Neuronal stem cell (in vitro differentiated cells): ENCODE measurements at regions not wholly inside any gene's neighbourhood (a gene's known extent, or its start where the extent isn't known, plus 50 kb on each side); places are given as distances from the start of the nearest gene placed in this dataset.

ENCODE experiments used
- DNase-seq: peaks from one replicate; pipeline ENCODE4 v3.0.0-alpha.2; 2013; ENCODE audit warnings: low spot score
- H2AFZ ChIP-seq: one replicate; pipeline ENCODE4 v1.6.1; 2013; ENCODE audit warnings: mild to moderate bottlenecking, low read length, inconsistent platforms
- H2AK5ac ChIP-seq: 2 replicates; pipeline ENCODE4 v1.6.1; 2013; ENCODE audit warnings: low read depth, mild to moderate bottlenecking, inconsistent platforms, low read length, moderate library complexity, mixed read lengths
- H2BK120ac ChIP-seq: 2 replicates; pipeline ENCODE4 v1.6.1; 2013; ENCODE audit warnings: low read depth, mild to moderate bottlenecking, inconsistent platforms, low read length, moderate library complexity, mixed read lengths
- H2BK12ac ChIP-seq: one replicate; pipeline ENCODE4 v1.6.1; 2013; ENCODE audit warnings: low read length, inconsistent platforms
- H2BK15ac ChIP-seq: 2 replicates; pipeline ENCODE4 v1.6.1; 2013; ENCODE audit warnings: mild to moderate bottlenecking, low read length, inconsistent platforms, mixed read lengths
- H2BK5ac ChIP-seq: one replicate; pipeline ENCODE4 v1.6.1; 2013; ENCODE audit warnings: inconsistent platforms, mild to moderate bottlenecking, low read length, moderate library complexity
- H3K14ac ChIP-seq: one replicate; pipeline ENCODE4 v1.6.1; 2013; ENCODE audit warnings: low read length, inconsistent platforms
- H3K18ac ChIP-seq: 2 replicates; pipeline ENCODE4 v1.6.1; 2013; ENCODE audit warnings: low read length, inconsistent platforms
- H3K23ac ChIP-seq: 2 replicates; pipeline ENCODE4 v1.6.1; 2013; ENCODE audit warnings: low read depth, mild to moderate bottlenecking, mixed read lengths, low read length, inconsistent platforms; ENCODE audit not compliant: poor library complexity
- H3K27ac ChIP-seq: replicated peaks from 3 replicates; pipeline ENCODE4 v1.5.1; 2013; ENCODE audit warnings: low read length, inconsistent platforms
- H3K27me3 ChIP-seq, 3 experiments: 2 replicates each; pipeline ENCODE4 v1.6.1; 2013; ENCODE audit warnings: low read length in 3 of 3, mild to moderate bottlenecking in 2 of 3, inconsistent platforms in 1 of 3, low read depth in 1 of 3, mixed read lengths in 1 of 3, moderate library complexity in 1 of 3; ENCODE audit not compliant: control insufficient read depth in 3 of 3, insufficient read depth in 3 of 3
- H3K36me3 ChIP-seq, 2 donors: replicated peaks in 1 of 2; 2 replicates each; pipeline ENCODE4 v1.6.1; 2013; ENCODE audit warnings: low read length in 2 of 2; ENCODE audit not compliant: control insufficient read depth in 2 of 2, insufficient read depth in 2 of 2
- H3K4ac ChIP-seq: 2 replicates; pipeline ENCODE4 v1.6.1; 2013; ENCODE audit warnings: inconsistent platforms, mild to moderate bottlenecking, low read length, moderate library complexity
- H3K4me1 ChIP-seq, 2 donors: 1 replicate in 1 of 2; 2 replicates in 1 of 2; pipeline ENCODE4 v1.6.1; 2013; ENCODE audit warnings: low read length in 2 of 2, low read depth in 1 of 2; ENCODE audit not compliant: control insufficient read depth in 2 of 2, insufficient read depth in 1 of 2
- H3K4me2 ChIP-seq: one replicate; pipeline ENCODE4 v1.6.1; 2013; ENCODE audit warnings: mild to moderate bottlenecking, low read length, inconsistent platforms; ENCODE audit not compliant: insufficient read depth, poor library complexity, severe bottlenecking
- H3K4me3 ChIP-seq, 2 donors: 2 replicates each; pipeline ENCODE4 v1.5.1; 2013; ENCODE audit warnings: low read length in 2 of 2, mild to moderate bottlenecking in 2 of 2, inconsistent platforms in 1 of 2, moderate library complexity in 1 of 2
- H3K79me1 ChIP-seq: one replicate; pipeline ENCODE4 v1.6.1; 2013; ENCODE audit warnings: low read depth, mild to moderate bottlenecking, inconsistent platforms, low read length, moderate library complexity
- H3K9ac ChIP-seq: one replicate; pipeline ENCODE4 v1.6.1; 2013; ENCODE audit warnings: mild to moderate bottlenecking, low read depth, low read length, inconsistent platforms; ENCODE audit not compliant: poor library complexity
- H3K9me3 ChIP-seq, 2 donors: replicated peaks in 1 of 2; 2 replicates each; pipeline versions ENCODE3 to v1.6.1; 2013; ENCODE audit warnings: low read length in 2 of 2, mild to moderate bottlenecking in 2 of 2, inconsistent platforms in 1 of 2, low read depth in 1 of 2, mixed read lengths in 1 of 2, moderate library complexity in 1 of 2; ENCODE audit not compliant: control insufficient read depth in 2 of 2, insufficient read depth in 1 of 2
- H4K8ac ChIP-seq: one replicate; pipeline ENCODE4 v1.6.1; 2013; ENCODE audit warnings: low read depth, mild to moderate bottlenecking, inconsistent platforms, low read length, moderate library complexity
- H4K91ac ChIP-seq: one replicate; pipeline ENCODE4 v1.6.1; 2013; ENCODE audit warnings: low read length, low read depth, mild to moderate bottlenecking, inconsistent platforms; ENCODE audit not compliant: poor library complexity
- whole genome bisulfite sequencing, 2 donors: extraction: QIAGEN DNeasy Blood & Tissue Kit; methylation state at CpG; one replicate each; pipeline ENCODE4 v1.1.7; 2013; ENCODE audit warnings: missing lambda C conversion rate in 2 of 2, mixed read lengths in 1 of 2; ENCODE audit not compliant: insufficient read length in 2 of 2, insufficient replicate concordance in 1 of 2; ENCODE audit errors: extremely low coverage in 2 of 2; 5-methylcytosine and 5-hydroxymethylcytosine counted together

DNA sequence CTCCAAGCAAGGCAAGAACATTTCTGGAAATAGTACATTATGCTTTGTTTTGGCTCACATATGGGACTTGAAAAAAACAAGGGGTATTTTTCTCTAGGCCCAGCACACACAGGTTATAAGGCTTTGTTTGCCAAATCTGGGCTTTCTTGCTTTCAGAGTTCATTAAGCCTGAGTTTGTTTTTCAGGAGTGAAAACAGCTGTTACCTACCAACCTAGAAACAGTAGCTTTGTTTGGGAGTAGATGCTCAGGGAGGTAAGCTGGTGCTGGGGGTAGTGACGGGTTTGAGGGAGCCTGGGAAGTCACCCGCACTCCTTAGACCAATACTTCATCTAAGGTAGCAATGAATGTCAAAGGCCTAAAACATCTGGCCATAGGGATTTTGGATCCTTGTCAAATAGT, 241.2 kb downstream of the KBTBD8 start:
- H2AK5ac ChIP-seq = no peak overlapping the region

GRCh38 chr3:67241084-67241483, 243.0 kb downstream of the KBTBD8 start:
- no peak overlapping the region for H3K4ac ChIP-seq
- no peak overlapping the region for H4K91ac ChIP-seq
- H3K4me3 ChIP-seq = no peak overlapping the region
- H3K9ac ChIP-seq = no peak overlapping the region
- no peak overlapping the region for H2AK5ac ChIP-seq
- no peak overlapping the region for H3K18ac ChIP-seq
- peaks cover 0 to 7% (median 0%) of the 10 kb centered on the region in 3 experiments for H3K27me3 ChIP-seq
- no CpG with 5 or more reads among the region's 4 CpGs for WGBS, 2 donors
- no peak overlapping the region for H4K8ac ChIP-seq
- no peak overlapping the region for H3K23ac ChIP-seq
- H2BK12ac ChIP-seq = no peak overlapping the region
- H3K79me1 ChIP-seq = no peaks in the 10 kb centered on the region
- H2BK5ac ChIP-seq = no peak overlapping the region
- no peaks in the 10 kb centered on the region for H3K4me1 ChIP-seq
- no peak overlapping the region for H3K27ac ChIP-seq
- H2AFZ ChIP-seq = no peak overlapping the region
- H3K9me3 ChIP-seq = no peaks in the 10 kb centered on the region
- H3K36me3 ChIP-seq = no peaks in the 10 kb centered on the region
- H2BK120ac ChIP-seq = no peak overlapping the region
- DNase-seq = no peak
- H3K14ac ChIP-seq = no peak overlapping the region
- no peak overlapping the region for H3K4me2 ChIP-seq
- no peak overlapping the region for H2BK15ac ChIP-seq

More for the DNA sequence above, 241.2 kb downstream of the KBTBD8 start:
- Histone ChIP-seq H3K79me1 (no peaks in the 10 kb centered on the region), H2BK120ac (no peak overlapping the region), H4K91ac (no peak overlapping the region), H3K4me1 (no peaks in the 10 kb centered on the region), H3K9ac (no peak overlapping the region), H3K4me2 (no peak overlapping the region), H3K27me3 (peaks cover 0 to 7% (median 0%) of the 10 kb centered on the region in 3 experiments), H3K4ac (no peak overlapping the region), H3K18ac (no peak overlapping the region), H3K9me3 (no peaks in the 10 kb centered on the region), H3K36me3 (no peaks in the 10 kb centered on the region), H3K27ac (no peak overlapping the region), H2BK5ac (no peak overlapping the region), H4K8ac (no peak overlapping the region), H2AFZ (no peak overlapping the region), H3K4me3 (no peak overlapping the region), H2BK15ac (no peak overlapping the region), H2BK12ac (no peak overlapping the region), H3K23ac (no peak overlapping the region), H3K14ac (no peak overlapping the region)
- WGBS, 2 donors = no CpG with 5 or more reads among the region's 2 CpGs
- DNase-seq = no peak

- H3K23ac ChIP-seq = no peak overlapping the region
- no peak overlapping the region for H3K27ac ChIP-seq
- H3K4me3 ChIP-seq = no peak overlapping the region
- no peak overlapping the region for H3K18ac ChIP-seq
- peaks cover 0 to 2% of the 10 kb centered on the region in 2 donors for H3K9me3 ChIP-seq
- no CpG with 5 or more reads among the region's 2 CpGs for WGBS, 2 donors
- no peak overlapping the region for H2BK120ac ChIP-seq
- no peak overlapping the region for H2AK5ac ChIP-seq
- H3K9ac ChIP-seq = no peak overlapping the region
- H3K36me3 ChIP-seq = no peaks in the 10 kb centered on the region
- no peak overlapping the region for H3K4me2 ChIP-seq
- no peak overlapping the region for H2AFZ ChIP-seq
- H2BK15ac ChIP-seq = no peak overlapping the region
- H3K27me3 ChIP-seq = peaks cover 0 to 4% (median 2%) of the 10 kb centered on the region in 3 experiments
- no peak overlapping the region for H4K91ac ChIP-seq
- H3K14ac ChIP-seq = no peak overlapping the region
- no peaks in the 10 kb centered on the region for H3K4me1 ChIP-seq
- no peak overlapping the region for H2BK5ac ChIP-seq
- H2BK12ac ChIP-seq = no peak overlapping the region
- no peak overlapping the region for H3K4ac ChIP-seq
- DNase-seq = no peak
- no peak overlapping the region for H4K8ac ChIP-seq
- no peaks in the 10 kb centered on the region for H3K79me1 ChIP-seq
These were observed 246.0 kb downstream of the KBTBD8 start for GRCh38 chr3:67244130-67244529.

- Histone ChIP-seq H3K79me1 (no peaks in the 10 kb centered on the region), H2BK5ac (no peak overlapping the region), H3K36me3 (no peaks in the 10 kb centered on the region), H3K4me3 (no peak overlapping the region), H3K9ac (no peak overlapping the region), H3K4me1 (no peaks in the 10 kb centered on the region), H2BK120ac (no peak overlapping the region), H3K4ac (no peak overlapping the region), H4K91ac (no peak overlapping the region), H4K8ac (no peak overlapping the region), H3K27me3 (peaks cover 0 to 2% (median 0%) of the 10 kb centered on the region in 3 experiments), H3K23ac (no peak overlapping the region), H3K9me3 (peaks cover 0 to 2% of the 10 kb centered on the region in 2 donors), H2BK15ac (no peak overlapping the region), H3K4me2 (no peak overlapping the region), H2BK12ac (no peak overlapping the region), H2AK5ac (no peak overlapping the region), H2AFZ (no peak overlapping the region), H3K18ac (no peak overlapping the region), H3K14ac (no peak overlapping the region), H3K27ac (no peak overlapping the region)
- no CpG with 5 or more reads among the region's 3 CpGs for WGBS, 2 donors
- DNase-seq = no peak
These were observed 247.4 kb downstream of the KBTBD8 start for GRCh38 chr3:67245545-67245944.
